ENCODE measurements at regions not wholly inside any gene's neighbourhood (a gene's known extent, or its start where the extent isn't known, plus 50 kb on each side); places are given as distances from the start of the nearest gene placed in this dataset.

DNA sequence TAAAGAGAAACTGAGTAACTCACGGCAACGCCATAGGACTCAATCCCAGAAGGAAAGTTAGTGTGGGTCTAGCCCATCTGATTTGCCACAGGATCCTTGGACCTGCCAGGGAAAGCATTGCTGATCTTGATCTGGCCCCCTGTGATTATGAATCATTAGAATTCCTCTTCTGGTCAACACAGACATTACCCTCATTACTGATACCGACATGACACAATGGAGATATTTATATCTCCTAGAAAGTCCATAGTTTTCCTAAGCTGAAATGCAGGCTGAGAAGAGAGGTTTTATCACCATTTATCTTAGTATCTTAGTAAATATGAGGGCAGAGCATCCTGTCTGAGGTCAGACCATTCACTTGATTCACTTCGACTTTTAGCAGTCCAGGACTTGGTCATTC is 75.5 kb upstream of the CCDC68 start:
- DNase-seq (ENCODE audit: low spot score): no peak

More for the DNA sequence above, 75.5 kb upstream of the CCDC68 start:
- no peaks in the 10 kb centered on the region; the same call in 1 of the 2 replicates for H3K4me1 ChIP-seq (ENCODE audit: insufficient read depth)
- H3F3A ChIP-seq (replicated peaks; ENCODE audit: low read depth): no peaks in the 10 kb centered on the region
- Mint-ChIP-seq H3K36me3 (ENCODE audit: low read depth) (no peaks in the 10 kb centered on the region), H3K27ac (no peak overlapping the region), H3K27me3 (ENCODE audit: insufficient read depth, low read depth, poor library complexity) (no peaks in the 10 kb centered on the region), H3K4me3 (no peak overlapping the region), H3K4me1 (peaks cover 11% of the 10 kb centered on the region), H3K9me3 (no peaks in the 10 kb centered on the region)
- no peak for ATAC-seq
- no peak overlapping the region; the same call in 1 of the 2 replicates for H2AFZ ChIP-seq
- no peaks in the 10 kb centered on the region for H3K36me3 ChIP-seq (ENCODE audit: insufficient read depth)
- H3K9me2 ChIP-seq (ENCODE audit: insufficient read depth): peaks cover 3% of the 10 kb centered on the region; the same call in 1 of the 2 replicates
- no peaks in the 10 kb centered on the region for H3K79me2 ChIP-seq (replicated peaks; ENCODE audit: insufficient read depth)
- no peak overlapping the region for H3K4me2 ChIP-seq
- H4K20me1 ChIP-seq (replicated peaks; ENCODE audit: insufficient read depth): no peaks in the 10 kb centered on the region
- no peaks in the 10 kb centered on the region for H3K27me3 ChIP-seq (ENCODE audit: insufficient read depth)
- TF ChIP-seq, protein P1, sequence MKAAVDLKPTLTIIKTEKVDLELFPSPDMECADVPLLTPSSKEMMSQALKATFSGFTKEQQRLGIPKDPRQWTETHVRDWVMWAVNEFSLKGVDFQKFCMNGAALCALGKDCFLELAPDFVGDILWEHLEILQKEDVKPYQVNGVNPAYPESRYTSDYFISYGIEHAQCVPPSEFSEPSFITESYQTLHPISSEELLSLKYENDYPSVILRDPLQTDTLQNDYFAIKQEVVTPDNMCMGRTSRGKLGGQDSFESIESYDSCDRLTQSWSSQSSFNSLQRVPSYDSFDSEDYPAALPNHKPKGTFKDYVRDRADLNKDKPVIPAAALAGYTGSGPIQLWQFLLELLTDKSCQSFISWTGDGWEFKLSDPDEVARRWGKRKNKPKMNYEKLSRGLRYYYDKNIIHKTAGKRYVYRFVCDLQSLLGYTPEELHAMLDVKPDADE (IDR thresholded peaks at IDR 0.05): no peak
- TF ChIP-seq, protein P2, sequence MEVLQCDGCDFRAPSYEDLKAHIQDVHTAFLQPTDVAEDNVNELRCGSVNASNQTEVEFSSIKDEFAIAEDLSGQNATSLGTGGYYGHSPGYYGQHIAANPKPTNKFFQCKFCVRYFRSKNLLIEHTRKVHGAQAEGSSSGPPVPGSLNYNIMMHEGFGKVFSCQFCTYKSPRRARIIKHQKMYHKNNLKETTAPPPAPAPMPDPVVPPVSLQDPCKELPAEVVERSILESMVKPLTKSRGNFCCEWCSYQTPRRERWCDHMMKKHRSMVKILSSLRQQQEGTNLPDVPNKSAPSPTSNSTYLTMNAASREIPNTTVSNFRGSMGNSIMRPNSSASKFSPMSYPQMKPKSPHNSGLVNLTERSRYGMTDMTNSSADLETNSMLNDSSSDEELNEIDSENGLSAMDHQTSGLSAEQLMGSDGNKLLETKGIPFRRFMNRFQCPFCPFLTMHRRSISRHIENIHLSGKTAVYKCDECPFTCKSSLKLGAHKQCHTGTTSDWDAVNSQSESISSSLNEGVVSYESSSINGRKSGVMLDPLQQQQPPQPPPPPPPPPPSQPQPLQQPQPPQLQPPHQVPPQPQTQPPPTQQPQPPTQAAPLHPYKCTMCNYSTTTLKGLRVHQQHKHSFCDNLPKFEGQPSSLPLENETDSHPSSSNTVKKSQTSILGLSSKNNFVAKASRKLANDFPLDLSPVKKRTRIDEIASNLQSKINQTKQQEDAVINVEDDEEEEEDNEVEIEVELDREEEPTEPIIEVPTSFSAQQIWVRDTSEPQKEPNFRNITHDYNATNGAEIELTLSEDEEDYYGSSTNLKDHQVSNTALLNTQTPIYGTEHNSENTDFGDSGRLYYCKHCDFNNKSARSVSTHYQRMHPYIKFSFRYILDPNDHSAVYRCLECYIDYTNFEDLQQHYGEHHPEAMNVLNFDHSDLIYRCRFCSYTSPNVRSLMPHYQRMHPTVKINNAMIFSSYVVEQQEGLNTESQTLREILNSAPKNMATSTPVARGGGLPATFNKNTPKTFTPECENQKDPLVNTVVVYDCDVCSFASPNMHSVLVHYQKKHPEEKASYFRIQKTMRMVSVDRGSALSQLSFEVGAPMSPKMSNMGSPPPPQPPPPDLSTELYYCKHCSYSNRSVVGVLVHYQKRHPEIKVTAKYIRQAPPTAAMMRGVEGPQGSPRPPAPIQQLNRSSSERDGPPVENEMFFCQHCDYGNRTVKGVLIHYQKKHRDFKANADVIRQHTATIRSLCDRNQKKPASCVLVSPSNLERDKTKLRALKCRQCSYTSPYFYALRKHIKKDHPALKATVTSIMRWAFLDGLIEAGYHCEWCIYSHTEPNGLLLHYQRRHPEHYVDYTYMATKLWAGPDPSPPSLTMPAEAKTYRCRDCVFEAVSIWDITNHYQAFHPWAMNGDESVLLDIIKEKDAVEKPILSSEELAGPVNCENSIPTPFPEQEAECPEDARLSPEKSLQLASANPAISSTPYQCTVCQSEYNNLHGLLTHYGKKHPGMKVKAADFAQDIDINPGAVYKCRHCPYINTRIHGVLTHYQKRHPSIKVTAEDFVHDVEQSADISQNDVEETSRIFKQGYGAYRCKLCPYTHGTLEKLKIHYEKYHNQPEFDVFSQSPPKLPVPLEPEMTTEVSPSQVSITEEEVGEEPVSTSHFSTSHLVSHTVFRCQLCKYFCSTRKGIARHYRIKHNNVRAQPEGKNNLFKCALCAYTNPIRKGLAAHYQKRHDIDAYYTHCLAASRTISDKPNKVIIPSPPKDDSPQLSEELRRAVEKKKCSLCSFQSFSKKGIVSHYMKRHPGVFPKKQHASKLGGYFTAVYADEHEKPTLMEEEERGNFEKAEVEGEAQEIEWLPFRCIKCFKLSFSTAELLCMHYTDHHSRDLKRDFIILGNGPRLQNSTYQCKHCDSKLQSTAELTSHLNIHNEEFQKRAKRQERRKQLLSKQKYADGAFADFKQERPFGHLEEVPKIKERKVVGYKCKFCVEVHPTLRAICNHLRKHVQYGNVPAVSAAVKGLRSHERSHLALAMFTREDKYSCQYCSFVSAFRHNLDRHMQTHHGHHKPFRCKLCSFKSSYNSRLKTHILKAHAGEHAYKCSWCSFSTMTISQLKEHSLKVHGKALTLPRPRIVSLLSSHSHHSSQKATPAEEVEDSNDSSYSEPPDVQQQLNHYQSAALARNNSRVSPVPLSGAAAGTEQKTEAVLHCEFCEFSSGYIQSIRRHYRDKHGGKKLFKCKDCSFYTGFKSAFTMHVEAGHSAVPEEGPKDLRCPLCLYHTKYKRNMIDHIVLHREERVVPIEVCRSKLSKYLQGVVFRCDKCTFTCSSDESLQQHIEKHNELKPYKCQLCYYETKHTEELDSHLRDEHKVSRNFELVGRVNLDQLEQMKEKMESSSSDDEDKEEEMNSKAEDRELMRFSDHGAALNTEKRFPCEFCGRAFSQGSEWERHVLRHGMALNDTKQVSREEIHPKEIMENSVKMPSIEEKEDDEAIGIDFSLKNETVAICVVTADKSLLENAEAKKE (CRISPR knock-in tag; IDR thresholded peaks at IDR 0.05): no peak
- TF ChIP-seq ZNF331 (CRISPR knock-in tag; IDR thresholded peaks at IDR 0.05; ENCODE audit: low read depth) (no peak), POLR2AphosphoS5 (IDR thresholded peaks at IDR 0.05; ENCODE audit: low read depth) (no peak), ZNF114 (CRISPR knock-in tag; IDR thresholded peaks at IDR 0.05) (no peak)
- TF ChIP-seq, protein P3, sequence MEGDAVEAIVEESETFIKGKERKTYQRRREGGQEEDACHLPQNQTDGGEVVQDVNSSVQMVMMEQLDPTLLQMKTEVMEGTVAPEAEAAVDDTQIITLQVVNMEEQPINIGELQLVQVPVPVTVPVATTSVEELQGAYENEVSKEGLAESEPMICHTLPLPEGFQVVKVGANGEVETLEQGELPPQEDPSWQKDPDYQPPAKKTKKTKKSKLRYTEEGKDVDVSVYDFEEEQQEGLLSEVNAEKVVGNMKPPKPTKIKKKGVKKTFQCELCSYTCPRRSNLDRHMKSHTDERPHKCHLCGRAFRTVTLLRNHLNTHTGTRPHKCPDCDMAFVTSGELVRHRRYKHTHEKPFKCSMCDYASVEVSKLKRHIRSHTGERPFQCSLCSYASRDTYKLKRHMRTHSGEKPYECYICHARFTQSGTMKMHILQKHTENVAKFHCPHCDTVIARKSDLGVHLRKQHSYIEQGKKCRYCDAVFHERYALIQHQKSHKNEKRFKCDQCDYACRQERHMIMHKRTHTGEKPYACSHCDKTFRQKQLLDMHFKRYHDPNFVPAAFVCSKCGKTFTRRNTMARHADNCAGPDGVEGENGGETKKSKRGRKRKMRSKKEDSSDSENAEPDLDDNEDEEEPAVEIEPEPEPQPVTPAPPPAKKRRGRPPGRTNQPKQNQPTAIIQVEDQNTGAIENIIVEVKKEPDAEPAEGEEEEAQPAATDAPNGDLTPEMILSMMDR (conservative IDR thresholded peaks at IDR 0.05; ENCODE audit: low read depth in 2 of 2): no peak
- no peak overlapping the region for H3K4me3 ChIP-seq
- H3K27ac ChIP-seq (ENCODE audit: low read depth): no peak overlapping the region
